Activated gamma-delta T cell treated with anti-CD3 and anti-CD28 coated beads, Interleukin-2, amount 50 U/mL, for 16 hours (primary cell): ENCODE measurements at regions not wholly inside any gene's neighbourhood (a gene's known extent, or its start where the extent isn't known, plus 50 kb on each side); places are given as distances from the start of the nearest gene placed in this dataset.

ENCODE experiments used
- DNase-seq: peaks from one replicate; pipeline ENCODE4 v3.0.0-alpha.2; 2020; ENCODE audit warnings: low read depth

DNA sequence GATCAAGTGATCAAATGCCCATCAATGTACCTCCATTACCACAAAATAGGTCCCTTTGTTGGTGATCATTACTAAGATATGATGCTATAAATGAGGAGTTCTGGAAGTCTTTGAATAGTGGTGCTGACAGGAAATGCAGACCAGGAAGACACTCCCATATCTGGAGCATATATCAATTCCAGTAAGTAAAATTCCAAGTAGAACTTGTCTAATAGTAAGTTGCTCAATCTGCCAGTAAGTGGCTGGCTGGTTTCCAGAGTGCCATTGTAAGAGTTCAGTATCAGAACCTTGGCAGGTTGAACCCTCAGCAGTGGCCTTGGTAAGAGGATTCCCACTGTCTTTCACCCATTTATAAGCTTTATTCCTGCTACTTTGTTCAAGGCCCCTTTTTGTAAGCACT lies 379.9 kb upstream of the RBMS3 start:
- no peak for DNase-seq

DNA sequence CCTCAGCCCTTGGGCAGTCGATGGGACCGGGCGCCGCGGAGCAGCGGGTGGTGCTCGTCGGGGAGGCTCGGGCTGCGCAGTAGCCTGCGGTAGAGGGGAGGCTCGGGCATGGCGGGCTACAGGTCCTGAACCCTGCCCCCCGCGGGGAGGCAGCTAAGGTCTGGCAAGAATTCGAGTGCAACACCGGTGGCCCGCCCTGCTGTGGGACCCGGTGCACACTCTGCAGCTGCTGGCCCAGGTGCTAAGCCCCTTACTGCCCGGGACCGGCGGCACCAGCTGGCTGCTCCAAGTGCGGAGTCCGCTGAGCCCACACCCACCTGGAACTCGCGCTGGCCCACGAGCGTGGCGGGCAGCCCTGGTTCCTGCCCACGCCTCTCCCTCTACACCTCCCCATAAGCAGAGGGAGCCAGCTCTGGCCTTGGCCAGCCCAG lies 377.7 kb upstream of the RBMS3 start:
- no peak for DNase-seq

DNA sequence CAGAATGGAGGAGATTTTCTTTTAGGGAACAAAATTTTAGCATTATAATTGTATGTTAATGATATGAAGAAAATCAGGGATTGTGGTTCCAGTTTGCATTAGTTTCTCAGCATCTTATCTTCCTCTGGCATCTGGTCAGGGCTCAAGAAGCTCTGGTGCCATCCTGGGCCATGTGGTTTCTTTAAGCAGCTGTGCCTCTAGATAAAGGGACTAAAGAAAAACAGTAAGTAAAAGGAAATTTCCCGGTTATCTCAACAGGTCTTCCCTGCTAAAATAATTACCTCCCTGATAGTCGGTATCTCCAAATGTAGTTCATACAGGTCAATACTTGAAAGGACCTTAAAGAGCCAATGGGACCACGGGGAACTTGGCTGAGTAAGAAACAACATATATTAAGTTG lies 375.1 kb upstream of the RBMS3 start:
- DNase-seq: no peak

DNA sequence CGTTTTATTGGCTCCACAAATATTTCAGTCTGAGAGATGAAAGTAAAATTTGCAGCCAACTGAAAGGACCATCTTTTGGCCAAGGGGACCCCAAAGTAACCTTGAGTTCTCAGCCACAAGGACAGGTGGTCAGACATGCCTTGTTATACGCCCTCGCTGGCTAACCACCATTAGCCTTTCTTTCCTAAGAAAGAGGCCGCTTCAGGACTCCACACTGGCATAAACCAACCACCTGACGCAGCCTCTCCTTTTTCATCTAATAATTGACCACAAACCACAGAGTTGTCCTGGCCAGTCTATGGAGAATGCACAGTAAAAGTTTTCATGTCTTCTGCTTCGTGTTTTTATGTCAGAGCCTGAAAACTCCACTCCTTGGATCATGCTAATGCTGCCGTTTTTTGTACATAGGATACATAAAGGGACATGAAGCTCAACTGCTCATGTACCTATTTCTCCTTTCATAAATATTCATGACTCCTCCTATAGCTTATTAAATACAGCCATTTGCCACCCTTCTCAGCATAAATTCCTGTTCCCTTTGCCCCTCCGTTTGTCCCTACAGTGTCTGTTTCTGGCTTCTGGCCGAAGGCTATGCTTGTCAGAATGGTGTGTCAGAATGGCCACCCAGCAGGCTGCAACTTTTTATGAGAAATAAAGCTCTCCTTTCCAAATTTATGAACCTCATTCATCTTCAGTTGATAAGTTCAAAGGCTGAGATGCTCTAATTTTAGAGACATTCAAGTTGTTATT lies 374.1 kb upstream of the RBMS3 start:
- DNase-seq: no peak

DNA sequence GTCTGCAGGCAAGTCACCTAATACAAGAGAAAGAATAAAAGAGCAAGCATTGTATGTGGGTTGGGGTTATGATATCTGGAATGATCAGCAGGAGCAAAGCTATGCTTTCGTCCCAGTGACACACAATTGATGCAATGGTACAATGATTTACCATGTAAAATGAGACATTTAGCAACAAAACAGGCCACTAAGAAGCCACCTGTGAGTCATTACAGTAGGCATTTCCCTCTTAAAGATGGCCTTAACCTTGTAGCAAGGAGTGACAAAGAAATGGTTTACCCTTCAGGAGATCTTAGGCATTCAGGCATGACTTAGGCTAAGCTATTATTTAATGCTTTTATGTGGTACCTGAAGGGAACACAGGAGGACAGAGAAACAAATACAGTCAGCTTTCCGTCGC lies 373.3 kb upstream of the RBMS3 start:
- DNase-seq: no peak

DNA sequence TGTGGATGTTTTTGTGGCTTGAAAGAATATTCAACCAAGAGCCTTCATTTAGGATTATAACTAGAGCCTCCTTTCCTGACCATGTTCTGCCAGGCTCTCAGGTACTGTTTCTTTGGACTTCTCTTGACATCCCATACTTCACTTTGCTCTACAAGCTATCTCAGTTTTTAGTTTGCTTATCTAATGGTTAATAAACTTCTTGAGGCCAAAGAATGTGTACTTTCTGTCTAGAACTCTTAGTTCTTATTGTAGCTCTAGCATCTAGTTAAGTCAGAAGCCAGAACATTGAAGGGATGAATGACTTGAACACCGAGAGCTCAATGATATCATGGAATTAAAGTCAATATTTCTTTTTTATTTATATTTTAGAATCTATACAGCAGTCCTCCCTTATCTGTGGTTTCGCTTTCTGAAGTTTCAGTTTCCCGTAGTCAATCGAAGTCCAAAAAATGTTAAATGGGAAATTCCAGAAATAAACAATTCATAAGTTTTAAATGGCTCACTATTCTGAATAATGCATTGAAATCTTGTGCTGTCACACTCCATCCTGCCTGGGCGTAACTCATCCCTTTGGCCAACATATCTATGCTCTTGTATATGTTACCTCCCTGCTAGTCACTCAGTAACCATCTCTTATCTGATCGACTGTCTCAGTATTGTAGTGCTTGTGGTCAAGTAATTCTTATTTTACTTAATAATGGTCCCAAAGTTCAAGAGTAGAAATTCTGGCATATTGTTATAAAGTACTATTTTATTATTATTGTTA lies 368.6 kb upstream of the RBMS3 start:
- no peak for DNase-seq

DNA sequence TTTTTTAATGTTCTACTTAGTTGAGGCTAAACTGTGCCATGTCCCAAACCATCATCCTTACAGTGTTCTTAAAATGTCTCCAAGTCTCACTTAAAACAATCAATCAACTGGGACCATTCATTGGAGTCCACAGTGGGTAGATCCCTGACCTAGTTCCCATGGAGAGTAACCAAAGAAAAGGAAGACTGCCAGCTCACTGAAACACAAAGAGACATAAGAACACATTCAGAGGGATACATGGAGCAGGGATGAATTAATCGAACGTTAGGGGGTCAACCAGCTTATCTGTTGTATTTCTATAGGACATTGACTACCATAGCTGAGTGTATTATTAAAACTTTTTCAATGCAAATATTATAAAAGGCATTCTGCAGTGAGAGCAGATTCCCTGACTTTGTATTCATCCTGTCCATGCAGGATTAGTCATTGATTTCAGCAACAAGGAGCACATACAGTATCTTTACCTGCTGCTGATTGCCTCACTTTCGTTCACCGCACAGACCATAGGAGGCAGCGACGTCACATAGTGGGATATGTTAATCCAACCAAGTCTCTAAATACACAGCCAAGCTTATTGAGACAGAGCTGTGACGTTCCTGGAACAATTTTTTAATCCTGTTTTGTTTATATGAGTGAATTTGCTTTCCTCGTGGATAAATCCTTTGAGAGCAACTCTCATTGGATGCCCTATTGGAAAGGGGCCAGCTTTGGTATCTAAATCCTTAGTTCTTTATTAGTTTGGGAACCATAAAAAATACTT lies 364.9 kb upstream of the RBMS3 start:
- no peak for DNase-seq

DNA sequence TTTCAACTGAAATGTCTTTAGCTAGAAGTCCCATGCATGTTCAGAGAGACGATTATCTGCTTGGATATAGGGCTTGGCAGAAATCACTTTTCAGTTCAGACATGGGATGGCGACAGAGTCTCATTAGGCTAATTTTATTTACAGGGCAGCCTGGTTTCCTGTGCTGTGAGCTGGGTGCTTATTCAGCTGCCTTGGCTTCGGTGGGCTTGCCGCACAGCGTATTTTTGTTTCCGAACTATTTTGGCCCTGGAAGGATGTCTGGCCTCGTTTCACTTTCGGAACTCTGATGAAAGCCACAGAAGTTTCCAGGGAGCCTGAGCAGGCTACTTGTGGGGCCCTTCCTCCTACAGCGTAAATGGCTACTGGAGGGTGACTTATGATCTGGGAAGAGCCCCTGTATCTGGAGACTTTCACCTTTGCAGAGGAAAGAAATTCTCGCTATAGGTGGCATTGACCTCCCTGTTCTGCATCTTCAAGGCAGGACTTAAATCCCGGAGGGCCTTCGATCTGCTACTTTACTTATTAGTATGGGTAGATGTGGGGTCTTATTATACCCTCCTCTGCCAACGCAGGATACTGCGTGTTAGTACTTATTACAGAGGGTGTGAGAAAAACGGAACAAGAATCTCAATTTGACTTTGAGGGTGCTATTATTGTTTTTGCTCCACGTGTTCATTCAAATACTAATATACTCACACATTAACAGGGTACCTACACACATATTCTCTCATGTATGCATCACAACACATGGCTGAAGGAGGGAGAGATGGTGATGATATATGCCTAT lies 364.0 kb upstream of the RBMS3 start:
- DNase-seq: no peak

DNA sequence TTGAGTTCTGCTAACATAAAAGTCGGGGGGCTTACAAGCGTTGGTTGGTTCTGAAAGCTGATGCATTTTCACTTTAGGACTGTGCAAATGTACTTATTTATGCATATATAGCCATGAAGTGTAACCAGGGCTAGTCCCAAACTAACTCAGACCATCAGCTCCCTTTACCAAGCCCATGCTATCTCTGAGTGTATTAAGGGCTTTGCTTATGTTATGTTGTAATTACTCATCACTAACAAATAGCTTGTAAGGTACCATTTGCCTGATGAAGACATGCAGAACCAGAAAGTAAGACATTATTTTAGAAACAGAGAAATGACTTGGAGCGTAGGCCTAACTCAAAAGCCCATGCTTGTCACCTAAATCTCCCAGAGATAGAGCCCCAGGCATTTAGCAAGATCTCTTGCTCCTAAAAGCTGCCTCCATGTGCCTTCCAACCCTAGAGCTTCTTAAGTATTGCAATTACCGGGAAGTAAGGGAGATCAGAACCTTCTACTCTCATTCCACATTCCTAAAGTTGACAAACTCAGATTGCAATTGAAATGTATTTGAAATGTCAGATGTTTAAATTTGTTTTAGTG lies 362.9 kb upstream of the RBMS3 start:
- DNase-seq: no peak

DNA sequence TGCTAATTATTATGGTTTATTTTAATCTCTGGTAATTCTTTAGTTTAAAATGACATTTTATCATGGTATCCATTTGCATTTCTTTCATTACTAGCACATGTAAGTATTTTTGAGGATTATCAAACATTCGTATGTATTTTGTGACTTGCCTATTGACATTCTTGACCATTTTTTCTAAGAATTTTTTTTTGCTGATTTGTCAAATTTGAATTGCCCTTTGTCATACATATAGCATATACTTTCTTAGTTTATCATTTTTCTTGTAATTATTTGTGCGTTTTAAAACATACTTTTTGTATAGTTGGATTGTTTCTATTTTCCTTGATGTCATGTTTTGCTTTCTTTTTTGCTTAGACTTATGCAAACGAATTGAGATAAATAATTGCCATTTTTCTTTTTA lies 358.5 kb upstream of the RBMS3 start:
- DNase-seq: no peak

DNA sequence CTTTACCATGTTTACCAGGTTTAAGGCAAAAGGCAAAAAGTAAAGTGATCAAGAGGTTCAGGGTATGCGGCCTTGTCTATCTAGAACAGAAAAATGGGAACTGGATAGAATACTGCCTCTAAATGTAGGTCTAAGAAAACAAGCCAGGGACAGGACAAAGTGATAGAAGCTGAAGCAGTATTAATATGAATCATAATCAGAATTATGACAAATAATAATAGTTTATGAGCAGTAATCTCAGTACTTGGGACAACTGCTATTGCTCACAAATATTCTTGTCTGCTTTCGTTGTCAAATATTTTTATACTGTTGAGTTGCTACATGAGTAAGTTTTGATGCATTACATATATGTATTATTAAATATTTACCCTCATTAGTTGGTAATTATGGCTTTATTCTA lies 356.9 kb upstream of the RBMS3 start:
- DNase-seq: no peak

DNA sequence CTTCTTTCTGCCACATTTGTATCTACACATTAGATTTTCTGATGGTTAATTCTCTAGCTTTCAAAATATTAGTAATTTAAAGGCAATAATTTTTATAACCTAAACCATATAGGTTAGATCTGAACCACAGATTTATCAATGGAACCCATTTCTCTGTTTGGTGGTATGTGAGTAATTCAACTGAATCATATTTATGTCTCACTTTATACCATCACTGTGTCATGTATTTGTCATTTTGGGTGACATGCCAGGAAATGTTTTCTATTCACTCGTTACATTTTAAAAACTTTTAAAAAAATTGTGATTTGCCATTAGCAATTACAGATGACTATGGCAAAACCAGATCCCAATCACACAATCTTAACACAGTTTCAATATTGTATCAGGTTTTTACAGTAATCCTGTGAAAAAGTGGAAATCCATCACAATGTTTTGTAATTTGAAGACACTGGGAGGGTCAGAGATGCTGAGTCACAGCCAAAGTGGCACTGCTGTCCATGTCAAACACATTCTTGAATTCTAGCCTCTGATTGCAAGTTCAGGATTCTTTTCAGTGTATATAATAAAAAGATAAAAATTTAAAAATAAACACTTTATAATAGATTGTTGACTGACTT lies 356.0 kb upstream of the RBMS3 start:
- DNase-seq: no peak

DNA sequence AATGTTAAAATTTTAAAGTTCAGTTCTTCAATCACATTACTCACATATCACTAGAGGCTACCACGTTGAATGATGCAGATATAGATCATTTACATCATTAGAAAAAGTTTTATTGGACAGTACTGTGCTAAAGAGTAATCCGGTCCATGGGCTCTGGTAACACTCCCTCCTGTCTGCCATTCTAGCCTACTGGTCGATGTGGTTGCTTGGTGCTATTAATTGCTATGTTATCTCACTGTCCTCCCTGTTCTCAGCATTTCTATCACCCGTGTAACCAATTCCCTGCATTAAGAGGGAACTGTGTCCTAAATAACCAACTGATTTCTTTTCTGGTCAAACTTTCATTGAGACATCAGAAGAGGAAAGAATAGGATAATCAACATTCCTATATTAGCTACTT lies 347.5 kb upstream of the RBMS3 start:
- no peak for DNase-seq

DNA sequence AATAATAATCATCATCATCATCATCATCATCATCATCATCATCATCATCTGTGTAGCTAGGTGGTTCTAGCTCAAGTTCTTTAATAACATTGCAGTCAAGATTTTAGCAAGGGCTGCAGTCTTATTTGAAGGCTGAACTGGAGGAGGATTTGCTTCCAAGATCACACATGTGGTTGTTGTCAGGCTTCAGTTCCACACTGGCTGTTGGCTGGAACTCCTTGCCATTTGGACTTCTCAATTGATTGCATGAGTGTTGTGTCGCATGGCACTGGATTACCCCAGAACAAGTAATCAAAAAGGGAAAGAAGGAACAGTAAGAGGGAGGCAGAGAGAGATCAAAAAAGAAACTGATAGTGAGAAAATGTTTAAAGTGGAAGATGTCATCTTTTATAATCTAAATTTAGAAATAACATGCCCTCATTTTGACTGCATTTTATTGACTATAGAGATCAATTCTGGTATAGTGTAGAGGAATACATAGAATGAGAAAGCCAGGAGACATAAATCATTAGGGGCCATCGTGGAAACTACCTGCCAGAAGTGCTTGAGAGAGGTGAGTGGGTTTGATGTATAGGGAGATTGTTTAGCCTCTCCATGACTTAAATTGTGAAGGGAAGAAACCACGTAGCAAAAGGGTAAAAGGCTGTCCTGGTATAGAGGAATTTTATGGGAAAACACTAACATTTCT lies 346.6 kb upstream of the RBMS3 start:
- DNase-seq: no peak

DNA sequence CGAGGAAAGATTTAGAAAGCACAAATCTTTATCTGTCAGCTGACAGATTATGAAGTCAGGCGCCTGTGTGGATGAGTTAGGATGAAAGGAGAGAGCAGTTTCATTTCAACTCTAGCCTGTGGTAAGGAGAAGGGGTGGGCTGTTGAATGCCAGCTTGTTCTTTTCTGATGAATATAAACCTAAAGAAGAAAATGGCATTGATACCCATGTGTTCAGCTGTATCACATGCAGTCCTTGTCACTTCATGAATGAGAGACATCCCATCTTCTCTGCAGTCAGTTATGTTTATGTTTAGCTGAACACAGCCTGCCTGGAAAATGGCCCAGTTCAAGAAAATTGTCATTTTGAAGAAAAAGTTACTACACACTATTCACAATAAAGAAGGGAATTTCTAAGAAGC lies 345.7 kb upstream of the RBMS3 start:
- no peak for DNase-seq

DNA sequence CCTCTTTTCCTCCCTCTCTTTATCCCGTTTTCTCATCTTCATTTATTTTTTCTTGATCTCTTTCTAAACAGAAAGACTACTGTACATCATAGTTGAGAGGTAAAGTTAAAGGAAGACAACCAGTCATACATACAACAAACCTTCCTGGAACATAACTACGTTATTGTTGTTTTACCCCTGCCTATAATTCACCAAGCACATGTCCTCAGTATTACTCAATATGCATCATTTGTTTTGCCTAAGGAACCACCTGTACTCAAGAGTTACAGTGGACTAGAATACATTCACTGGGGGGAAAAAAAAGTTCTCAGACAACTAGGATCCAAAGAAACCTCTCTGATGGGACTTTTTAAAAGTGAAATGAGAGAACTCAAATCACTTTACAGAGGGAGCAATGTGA lies 344.7 kb upstream of the RBMS3 start:
- no peak for DNase-seq

DNA sequence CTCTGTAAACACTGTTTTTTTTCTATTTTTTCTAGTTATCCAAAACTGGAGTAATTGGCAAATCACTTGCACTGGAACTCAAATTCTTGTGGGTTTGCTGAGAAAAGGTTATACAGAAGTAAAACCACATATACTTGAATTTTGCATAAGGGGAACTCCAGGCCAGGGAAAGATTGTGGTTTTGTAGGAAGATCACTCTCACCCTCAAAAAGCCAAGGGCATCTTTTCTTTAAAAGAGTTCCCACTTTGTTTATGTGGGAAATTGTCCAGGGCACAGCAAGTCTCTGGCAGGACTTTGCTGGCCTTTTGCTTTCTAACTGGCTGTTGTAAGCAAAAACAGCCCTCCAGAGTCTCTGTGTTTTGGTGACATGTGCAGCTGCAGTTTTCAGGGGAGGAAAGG lies 340.3 kb upstream of the RBMS3 start:
- no peak for DNase-seq

DNA sequence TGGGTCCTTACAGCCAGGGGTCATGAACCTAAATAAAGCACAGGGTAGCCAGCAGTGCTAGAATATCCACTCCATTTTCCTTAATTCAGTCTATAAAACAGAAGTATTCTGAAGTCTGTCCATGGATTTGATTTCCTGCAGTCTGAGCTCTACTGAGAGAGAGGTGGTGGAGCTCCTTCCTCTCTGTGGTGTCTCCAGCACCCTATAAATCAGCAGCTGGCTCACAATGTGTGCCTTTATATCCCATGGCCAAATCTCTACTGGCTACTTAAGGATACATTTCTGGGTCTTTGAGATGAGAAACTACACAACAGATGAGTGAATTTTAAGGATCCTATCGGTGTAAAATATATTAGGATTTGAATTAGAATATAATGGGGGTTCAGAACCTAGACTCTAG lies 339.9 kb upstream of the RBMS3 start:
- no peak for DNase-seq

DNA sequence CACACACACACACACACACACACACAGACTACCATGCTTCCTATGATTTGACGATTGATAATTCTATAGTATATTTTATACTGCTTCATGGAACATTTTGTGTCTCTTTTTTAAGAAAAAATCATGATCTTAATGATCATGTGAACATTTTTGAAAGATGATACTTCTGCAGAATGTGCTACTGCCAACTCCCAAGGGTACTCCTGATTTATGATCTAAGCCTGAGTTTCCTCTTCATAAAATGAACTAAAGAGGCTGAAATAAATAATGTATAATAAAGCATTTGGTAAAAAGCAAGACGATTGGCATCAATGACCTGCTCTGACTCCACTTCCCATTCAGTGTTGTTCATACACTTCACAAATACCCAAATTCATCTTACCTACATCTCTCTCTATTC lies 333.8 kb upstream of the RBMS3 start:
- no peak for DNase-seq

DNA sequence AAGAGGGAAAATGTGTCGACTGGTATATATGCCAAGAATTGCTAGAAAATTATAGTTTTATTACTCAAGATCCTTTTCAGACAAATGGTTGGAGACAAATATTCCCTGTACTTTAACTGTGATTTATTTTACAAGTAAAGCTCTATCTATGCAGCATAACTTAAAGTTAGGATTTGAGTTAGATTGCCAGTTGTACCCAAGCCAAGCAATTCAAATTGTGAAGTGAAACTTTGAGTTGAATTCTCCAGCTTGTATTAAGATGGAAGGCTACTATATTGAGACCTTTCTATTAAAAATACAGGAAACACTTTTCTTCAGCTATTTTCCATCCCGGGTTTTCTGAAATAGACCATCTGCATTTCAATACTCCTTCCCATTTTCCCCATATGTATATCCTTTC lies 333.1 kb upstream of the RBMS3 start:
- DNase-seq: no peak

DNA sequence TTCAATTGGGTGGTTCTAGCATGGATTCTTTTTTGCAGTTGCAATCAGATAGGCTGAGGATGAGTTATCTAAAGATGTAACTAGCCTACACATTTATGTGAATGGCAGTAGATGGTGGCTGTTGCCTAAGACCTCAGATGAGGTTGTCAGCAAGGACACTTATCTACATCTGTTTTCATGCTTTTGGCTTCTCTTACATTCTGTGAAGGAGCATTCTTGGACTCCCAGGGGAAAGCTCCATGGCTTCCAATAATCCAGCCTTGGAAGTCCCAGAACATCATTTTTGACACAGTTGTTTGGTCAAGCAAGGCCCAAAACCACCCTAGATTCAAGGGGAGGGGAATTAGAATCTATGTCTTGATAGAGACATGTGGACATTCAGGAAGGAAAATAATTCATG lies 332.2 kb upstream of the RBMS3 start:
- DNase-seq: no peak
